Endothelial cell of umbilical vein (primary cell): ENCODE measurements at regions not wholly inside any gene's neighbourhood (a gene's known extent, or its start where the extent isn't known, plus 50 kb on each side); places are given as distances from the start of the nearest gene placed in this dataset.

Source experiments
- BruUV-seq: library from RNA; stranded (reverse); fragments of 400-500 nt; replicated peaks from 2 replicates; lab custom pipeline; 2021; lab: Mats Ljungman, UMichigan
- CTCF ChIA-PET: fragments of 300-600, 350-600 bp; sonication (Branson Sonifier 250); formaldehyde crosslinking; loops from one replicate; lab custom pipeline; 2021; ENCODE audit warnings: antibody characterized with exemption, inconsistent platforms; lab: Charles Lee
- POLR2A ChIA-PET: fragments of 300-600, 350-600 bp; sonication (Branson Sonifier 250); formaldehyde crosslinking; loops from one replicate; lab custom pipeline; 2021; ENCODE audit warnings: antibody characterized with exemption, inconsistent platforms; lab: Charles Lee
- DNase-seq: peaks from one replicate; pipeline ENCODE4 v3.0.0-alpha.2; 2011; ENCODE audit warnings: low read depth, low spot score
- FAIRE-seq: peaks from 2 replicates; lab custom pipeline; 2011; peaks lifted over from hg19 to GRCh38; lab: Jason Lieb, UNC
- H2AFZ ChIP-seq: 2 replicates; pipeline ENCODE4 v1.6.0; 2012; ENCODE audit warnings: low read depth, low read length, control low read depth, inconsistent platforms
- H3K27ac ChIP-seq: 2 replicates; pipeline ENCODE4 v1.5.1; 2011; ENCODE audit warnings: low read depth, mild to moderate bottlenecking, control low read depth, low read length, moderate library complexity; ENCODE audit not compliant: insufficient read depth
- H3K27me3 ChIP-seq, 2 experiments: 2 replicates each; pipeline versions ENCODE4 v1.6.0 to v1.6.1; 2011; ENCODE audit warnings: low read length in 2 of 2, mixed read lengths in 1 of 2; ENCODE audit not compliant: control insufficient read depth in 2 of 2, insufficient read depth in 2 of 2
- H3K36me3 ChIP-seq, 2 experiments: 2 replicates in 1 of 2; 3 replicates in 1 of 2; pipeline ENCODE4 v1.5.1; 2011; ENCODE audit warnings: low read length in 2 of 2, mild to moderate bottlenecking in 1 of 2, moderate library complexity in 1 of 2; ENCODE audit not compliant: control insufficient read depth in 2 of 2, insufficient read depth in 2 of 2; ENCODE audit errors: extremely low read depth in 1 of 2
- H3K4me1 ChIP-seq: 3 replicates; pipeline ENCODE4 v1.5.1; 2011; ENCODE audit warnings: mild to moderate bottlenecking, low read length; ENCODE audit not compliant: control insufficient read depth, insufficient read depth; ENCODE audit errors: extremely low read depth
- H3K4me2 ChIP-seq: 2 replicates; pipeline ENCODE4 v1.6.1; 2011; ENCODE audit warnings: low read length, control low read depth, mixed read lengths; ENCODE audit not compliant: insufficient read depth
- H3K4me3 ChIP-seq, 3 experiments: fragments of 200-600 bp in 1 of 3; sonication (generic), shearing (Covaris generic) in 1 of 3; replicated peaks in 1 of 3; 2 replicates each; pipeline ENCODE4 v1.5.1; 2011 to 2016; ENCODE audit warnings: control low read depth in 3 of 3, low read length in 3 of 3, mild to moderate bottlenecking in 2 of 3, inconsistent platforms in 1 of 3, low read depth in 1 of 3, moderate library complexity in 1 of 3; ENCODE audit not compliant: insufficient read depth in 1 of 3
- H3K79me2 ChIP-seq: 2 replicates; pipeline ENCODE4 v1.6.0; 2012; ENCODE audit warnings: low read length, inconsistent platforms; ENCODE audit not compliant: control insufficient read depth, insufficient read depth
- H3K9ac ChIP-seq: replicated peaks from 2 replicates; pipeline ENCODE3; 2011; ENCODE audit warnings: low read length, control low read depth; ENCODE audit not compliant: insufficient read depth; ENCODE audit errors: extremely low read depth
- H3K9me1 ChIP-seq: replicated peaks from 3 replicates; pipeline ENCODE4 v1.6.0; 2011; ENCODE audit warnings: mild to moderate bottlenecking, low read length; ENCODE audit not compliant: control insufficient read depth, insufficient read depth; ENCODE audit errors: extremely low read depth
- H3K9me3 ChIP-seq: replicated peaks from 2 replicates; pipeline ENCODE4 v1.5.1; 2012; ENCODE audit warnings: low read length, inconsistent platforms; ENCODE audit not compliant: control insufficient read depth, insufficient read depth
- H4K20me1 ChIP-seq: replicated peaks from 2 replicates; pipeline ENCODE3; 2011; ENCODE audit warnings: mild to moderate bottlenecking, low read length; ENCODE audit not compliant: control insufficient read depth, insufficient read depth; ENCODE audit errors: extremely low read depth
- EZH2 ChIP-seq: IDR thresholded peaks from 2 replicates; pipeline ENCODE4 v1.6.1; 2012; ENCODE audit warnings: borderline replicate concordance, low read depth, mild to moderate bottlenecking, moderate library complexity, low read length, inconsistent platforms; ENCODE audit not compliant: severe bottlenecking
- FOS ChIP-seq: IDR thresholded peaks from 2 replicates; pipeline ENCODE4 v1.6.1; 2011; ENCODE audit warnings: mild to moderate bottlenecking, low read length, moderate library complexity, borderline replicate concordance; ENCODE audit not compliant: insufficient read depth
- GATA2 ChIP-seq: IDR thresholded peaks from 2 replicates; pipeline ENCODE4 v1.7.0; 2011; ENCODE audit warnings: low read depth, mild to moderate bottlenecking, moderate library complexity, mixed read lengths, low read length; ENCODE audit not compliant: insufficient read length, insufficient read depth
- JUN ChIP-seq: IDR thresholded peaks from 2 replicates; pipeline ENCODE4 v1.6.1; 2011; ENCODE audit warnings: borderline replicate concordance, low read depth; ENCODE audit not compliant: insufficient read length, insufficient read depth
- MYC ChIP-seq: IDR thresholded peaks from one replicate; pipeline ENCODE4 v1.6.1; 2011; ENCODE audit warnings: mild to moderate bottlenecking, low read depth, low read length
- POLR2A ChIP-seq: IDR thresholded peaks from 2 replicates; pipeline ENCODE4 v1.6.1; 2012; ENCODE audit warnings: low read depth, mild to moderate bottlenecking, control low read depth, low read length
- POLR2AphosphoS5 ChIP-seq: IDR thresholded peaks from 2 replicates; pipeline ENCODE4 v1.6.1; 2012; ENCODE audit warnings: low read depth, mild to moderate bottlenecking, control low read depth, low read length, moderate library complexity; ENCODE audit not compliant: insufficient read depth
- dilution Hi-C: fragments of 300-500 bp; cut with MboI; formaldehyde crosslinking; loops from one replicate; pipeline ENCODE4 v1.15.0; 2019; ENCODE audit warnings: low sequenced_read_pairs; ENCODE audit not compliant: extremely low pct_ligation_motif_present
- intact Hi-C: fragments of 100-400 bp; cut with micrococcal nuclease; formaldehyde crosslinking; loops from one replicate; pipeline ENCODE4 v1.10.0; 2022
- TF ChIP-seq, protein P1 (sequence below), 2 donors: IDR thresholded peaks; 1 replicate in 1 of 2; 2 replicates in 1 of 2; pipeline ENCODE4 v1.5.1; 2011; ENCODE audit warnings: low read length in 2 of 2, mild to moderate bottlenecking in 2 of 2, moderate library complexity in 2 of 2, control low read depth in 1 of 2, inconsistent platforms in 1 of 2, low read depth in 1 of 2; ENCODE audit not compliant: insufficient read depth in 1 of 2; ENCODE audit errors: extremely low read depth in 1 of 2
- TF ChIP-seq, protein P2 (sequence below): IDR thresholded peaks from 2 replicates; pipeline ENCODE4 v1.6.1; 2011; ENCODE audit not compliant: insufficient read depth, insufficient read length

DNA sequence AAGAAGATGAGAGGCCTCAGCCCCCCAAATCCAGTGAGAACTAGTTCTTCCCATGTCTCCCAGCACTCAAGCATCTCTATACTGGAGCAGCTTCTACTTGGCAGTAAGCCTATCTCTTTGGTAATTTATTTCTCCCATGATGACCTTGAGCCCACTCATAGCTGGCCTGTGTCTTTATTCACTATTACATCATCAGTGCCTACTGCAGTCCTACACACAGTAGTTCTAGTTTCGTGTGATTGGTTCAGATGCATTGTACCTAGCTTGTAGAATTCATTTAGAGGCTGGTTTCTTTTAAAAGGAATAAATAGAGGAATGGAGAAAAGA, 255.6 kb upstream of the ZFP64 start:
- no TSS peak for BruUV-seq
- dilution Hi-C loops: no loop called here
- DNase-seq (no peak), FAIRE-seq (no peak)
- no peak overlapping the region for H3K4me3 ChIP-seq
- H3K9me1 ChIP-seq: no peaks in the 10 kb centered on the region
- no peak overlapping the region for H3K4me2 ChIP-seq
- H3K27ac ChIP-seq: no peak overlapping the region
- no peaks in the 10 kb centered on the region for H3K36me3 ChIP-seq
- no peaks in the 10 kb centered on the region for H3K79me2 ChIP-seq
- H3K9me3 ChIP-seq: no peaks in the 10 kb centered on the region
- no peaks in the 10 kb centered on the region for H3K4me1 ChIP-seq
- H3K9ac ChIP-seq: no peak overlapping the region
- no peak overlapping the region for H2AFZ ChIP-seq
- CTCF ChIA-PET: no interaction called here
- POLR2A ChIA-PET: no interaction called here
- H3K27me3 ChIP-seq: no peaks in the 10 kb centered on the region
- TF ChIP-seq, protein P1, sequence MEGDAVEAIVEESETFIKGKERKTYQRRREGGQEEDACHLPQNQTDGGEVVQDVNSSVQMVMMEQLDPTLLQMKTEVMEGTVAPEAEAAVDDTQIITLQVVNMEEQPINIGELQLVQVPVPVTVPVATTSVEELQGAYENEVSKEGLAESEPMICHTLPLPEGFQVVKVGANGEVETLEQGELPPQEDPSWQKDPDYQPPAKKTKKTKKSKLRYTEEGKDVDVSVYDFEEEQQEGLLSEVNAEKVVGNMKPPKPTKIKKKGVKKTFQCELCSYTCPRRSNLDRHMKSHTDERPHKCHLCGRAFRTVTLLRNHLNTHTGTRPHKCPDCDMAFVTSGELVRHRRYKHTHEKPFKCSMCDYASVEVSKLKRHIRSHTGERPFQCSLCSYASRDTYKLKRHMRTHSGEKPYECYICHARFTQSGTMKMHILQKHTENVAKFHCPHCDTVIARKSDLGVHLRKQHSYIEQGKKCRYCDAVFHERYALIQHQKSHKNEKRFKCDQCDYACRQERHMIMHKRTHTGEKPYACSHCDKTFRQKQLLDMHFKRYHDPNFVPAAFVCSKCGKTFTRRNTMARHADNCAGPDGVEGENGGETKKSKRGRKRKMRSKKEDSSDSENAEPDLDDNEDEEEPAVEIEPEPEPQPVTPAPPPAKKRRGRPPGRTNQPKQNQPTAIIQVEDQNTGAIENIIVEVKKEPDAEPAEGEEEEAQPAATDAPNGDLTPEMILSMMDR (IDR thresholded peaks at IDR 0.05; ENCODE audit: extremely low read depth in 1 of 2, insufficient read depth in 1 of 2, low read depth in 1 of 2, low read length in 2 of 2): no peak
- TF ChIP-seq MYC (no peak), FOS (no peak), JUN (no peak), GATA2 (no peak), POLR2AphosphoS5 (no peak), POLR2A (no peak), EZH2 (no peak)
- TF ChIP-seq, protein P2, sequence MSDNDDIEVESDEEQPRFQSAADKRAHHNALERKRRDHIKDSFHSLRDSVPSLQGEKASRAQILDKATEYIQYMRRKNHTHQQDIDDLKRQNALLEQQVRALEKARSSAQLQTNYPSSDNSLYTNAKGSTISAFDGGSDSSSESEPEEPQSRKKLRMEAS: no peak
- intact Hi-C loops: no loop called here
- H4K20me1 ChIP-seq: no peaks in the 10 kb centered on the region
